Epidermal melanocyte (primary cell): ENCODE measurements at regions not wholly inside any gene's neighbourhood (a gene's known extent, or its start where the extent isn't known, plus 50 kb on each side); places are given as distances from the start of the nearest gene placed in this dataset.

Source experiments
- DNase-seq: peaks from one replicate; pipeline ENCODE4 v3.0.0; 2011; ENCODE audit warnings: low spot score; ENCODE audit not compliant: insufficient read length

DNA sequence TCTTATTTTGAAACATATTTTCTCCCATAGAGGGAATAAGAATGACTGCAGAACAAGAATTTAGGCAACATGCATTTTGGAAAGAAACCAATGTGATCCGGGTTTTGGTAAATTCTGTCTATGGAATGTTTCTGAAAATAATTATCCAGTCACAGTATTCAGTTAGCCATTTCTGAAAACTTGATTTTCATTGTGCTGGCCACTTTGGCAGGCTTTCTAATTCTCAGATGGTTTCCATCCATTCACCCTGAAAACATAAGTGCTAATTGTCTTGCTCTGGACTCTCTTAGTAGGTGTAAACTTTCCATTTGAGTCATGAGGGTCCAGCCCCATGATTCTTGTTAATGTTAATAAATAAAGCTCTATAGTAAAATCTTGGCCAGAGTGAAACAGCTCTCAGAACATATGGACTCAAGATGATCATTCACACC is 176.5 kb downstream of the RBM43 start:
- DNase-seq, result peak; percentile 52

DNA sequence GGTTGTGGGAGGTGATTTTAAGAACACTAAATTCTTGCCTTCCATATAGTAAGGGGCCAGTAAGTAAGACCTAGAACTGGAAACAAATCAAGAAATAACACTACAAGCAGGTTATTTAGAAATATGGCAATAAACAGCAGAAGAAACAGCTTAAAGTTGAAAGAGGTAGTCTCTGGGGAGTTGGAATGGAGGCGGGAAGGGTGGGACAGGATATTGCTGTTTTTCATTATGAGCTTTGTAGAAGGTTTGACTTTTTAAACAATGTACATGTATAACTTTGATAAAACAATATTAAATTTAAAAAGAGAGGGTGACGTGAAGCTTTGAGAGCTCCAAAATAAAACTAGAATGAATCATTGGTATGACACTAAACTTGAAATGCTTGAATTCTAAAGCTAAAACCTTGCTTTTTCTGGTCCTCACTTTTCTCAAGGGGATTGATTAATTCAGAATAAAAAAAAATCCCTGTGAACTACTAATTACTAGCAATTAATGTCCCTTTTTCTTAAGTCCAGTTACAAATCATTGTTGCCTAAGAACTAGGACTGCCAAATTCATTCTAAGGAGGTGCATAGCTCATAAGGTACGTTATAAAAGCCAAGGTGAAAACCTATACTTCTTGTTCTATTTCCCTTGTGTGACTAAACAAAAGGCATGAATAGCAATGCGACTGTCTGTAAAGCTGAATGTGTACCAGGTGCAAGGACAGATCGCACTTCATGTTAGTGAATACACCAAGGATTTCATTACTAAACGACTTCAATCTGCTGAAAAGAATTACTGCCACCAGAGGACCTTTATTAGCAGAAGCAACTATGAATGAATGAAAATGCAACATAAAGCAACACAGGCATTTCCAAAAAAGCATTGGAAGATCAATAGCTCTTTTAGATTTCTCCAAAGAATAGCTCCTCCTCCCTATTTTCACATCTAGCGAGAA is 177.5 kb downstream of the RBM43 start:
- no peak for DNase-seq

DNA sequence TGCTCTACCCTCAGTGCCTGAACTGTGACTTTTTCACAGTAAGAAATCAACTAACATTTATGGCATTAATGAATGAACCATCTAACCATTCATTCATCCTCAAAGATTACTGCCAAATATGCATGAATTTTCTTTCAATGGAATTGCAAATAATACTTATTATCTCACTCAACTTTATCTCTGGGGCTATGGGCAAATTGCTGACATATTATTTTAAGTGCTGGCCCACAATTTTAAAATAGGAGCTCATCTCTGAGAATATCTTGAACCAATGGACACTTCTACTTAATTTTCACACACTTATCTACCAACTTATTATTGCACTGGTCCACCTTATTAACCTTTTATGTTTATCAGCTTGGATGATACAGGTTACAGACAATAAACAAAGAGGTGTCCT is 182.8 kb downstream of the RBM43 start:
- DNase-seq, result no peak

DNA sequence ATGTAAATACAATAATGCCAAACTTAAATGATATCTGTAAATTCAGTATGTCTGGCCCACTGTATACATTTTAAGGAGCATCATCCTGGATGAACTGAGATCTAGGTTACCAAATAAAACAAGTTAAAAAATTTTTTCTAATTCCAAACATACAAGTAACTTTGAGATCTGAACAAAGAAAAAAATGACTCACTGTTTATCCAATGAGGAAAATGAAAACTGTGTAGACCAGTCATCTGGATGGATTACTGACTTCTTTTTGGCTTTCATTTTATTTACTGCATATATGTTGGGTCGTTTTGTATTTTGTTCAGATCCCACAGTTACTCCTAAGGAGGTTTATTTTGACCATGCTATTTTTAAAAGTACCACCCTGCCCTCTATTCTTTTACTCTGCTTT is 189.8 kb downstream of the RBM43 start:
- DNase-seq, result no peak

DNA sequence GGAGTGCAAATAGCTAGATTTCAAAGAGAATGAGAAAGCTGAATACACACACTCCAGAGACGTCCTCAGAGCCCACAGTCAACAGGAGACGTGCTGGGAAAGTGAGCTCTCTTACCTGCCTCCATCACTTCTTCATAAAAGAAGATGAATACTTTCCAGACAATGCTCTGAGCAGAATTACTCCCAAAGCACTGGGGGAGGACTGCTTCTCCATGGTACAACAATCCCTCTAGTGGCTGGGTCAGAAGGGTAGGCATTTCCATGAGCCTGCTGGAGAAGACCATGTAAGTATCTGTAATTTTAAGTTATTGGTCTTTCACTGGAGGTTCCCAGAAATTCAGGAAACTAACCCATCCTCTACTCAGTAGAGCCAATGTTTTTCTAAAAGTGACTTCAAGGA is 190.3 kb downstream of the RBM43 start:
- DNase-seq, result no peak

DNA sequence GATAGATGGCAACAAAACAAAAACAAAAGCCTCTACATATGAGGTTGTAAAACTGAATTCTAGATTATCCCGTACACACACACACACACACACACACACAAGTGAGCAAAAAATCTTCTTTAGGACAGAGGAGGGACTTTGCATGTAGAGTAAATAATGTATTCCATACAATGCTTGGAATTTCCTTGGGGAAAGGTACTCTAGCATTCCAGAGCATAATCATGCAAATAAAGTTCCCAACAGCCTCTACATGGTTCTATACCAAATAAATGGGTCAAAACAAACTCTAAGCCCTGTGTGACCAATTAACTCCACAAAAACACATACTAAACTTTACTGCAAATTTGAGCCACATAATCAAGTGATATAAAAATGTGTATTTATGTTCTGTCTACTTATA is 191.4 kb downstream of the RBM43 start:
- DNase-seq, result no peak

DNA sequence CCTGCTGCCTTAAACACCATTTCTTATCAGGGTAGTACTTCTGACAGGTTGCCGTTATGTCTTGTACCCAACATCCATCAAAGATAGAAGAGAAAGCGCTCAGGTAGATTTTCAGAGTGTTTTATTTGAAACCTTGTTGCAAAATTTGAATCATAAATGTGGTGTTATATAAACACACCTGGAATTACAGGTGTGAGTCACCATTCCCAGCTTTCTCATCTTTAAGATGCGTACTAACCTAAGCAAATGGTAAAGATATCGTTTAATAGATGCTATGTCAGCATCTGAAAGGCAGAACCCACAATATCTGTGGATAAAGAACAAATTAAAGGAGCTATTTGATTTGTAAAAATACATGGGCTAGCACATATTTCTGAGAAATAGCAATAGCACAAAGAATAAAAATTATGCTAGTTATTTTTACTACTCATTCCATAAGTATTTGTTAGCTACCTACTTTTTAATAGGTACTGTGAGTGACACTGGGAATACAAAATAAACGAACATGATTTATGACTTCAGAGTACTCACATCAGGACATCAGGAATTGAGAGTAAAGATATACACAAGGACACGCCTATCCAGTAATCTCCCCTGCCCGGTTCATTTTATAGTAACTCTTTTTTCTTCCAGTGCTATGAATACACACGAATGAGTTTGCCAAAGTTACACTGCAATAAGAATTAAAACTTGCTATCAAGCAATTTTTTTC is 193.8 kb downstream of the RBM43 start:
- DNase-seq, result no peak

DNA sequence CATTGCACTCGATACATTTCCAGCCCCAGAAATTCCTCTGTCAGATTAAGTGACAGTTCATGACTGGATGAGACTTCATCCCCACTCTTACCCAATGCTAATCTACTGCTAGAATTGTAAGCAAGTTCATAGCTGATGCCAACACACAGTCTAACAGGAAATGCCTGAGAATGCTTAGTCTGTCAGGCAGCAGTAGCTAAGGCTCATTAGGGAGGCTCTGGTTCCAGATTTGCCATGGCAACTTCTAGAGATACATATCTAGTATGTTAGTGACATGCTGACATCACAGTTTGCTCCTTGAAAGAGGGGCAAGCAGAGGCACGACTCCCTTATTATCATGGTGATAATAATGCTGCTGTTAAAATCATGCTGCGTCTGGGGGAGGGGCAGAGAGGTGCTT is 198.4 kb downstream of the RBM43 start:
- no peak for DNase-seq

DNA sequence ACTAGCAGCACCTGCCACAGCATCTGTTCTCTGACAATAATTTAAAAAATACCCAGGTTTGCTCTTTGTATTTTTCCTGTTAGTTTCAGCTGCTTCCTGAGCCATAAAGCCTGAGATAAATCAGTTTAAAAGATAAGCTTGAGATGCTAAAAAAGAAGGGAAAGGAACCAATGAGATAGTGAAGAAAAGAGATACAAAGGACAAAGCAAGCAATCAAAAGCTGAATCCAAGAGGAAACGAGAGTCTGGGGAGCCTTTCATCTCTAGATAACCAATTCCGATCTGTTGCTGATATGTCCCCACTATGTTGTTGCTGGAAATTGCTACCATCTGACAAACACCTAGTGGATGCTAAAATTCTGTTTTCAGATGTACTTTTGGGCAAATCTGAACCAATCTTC is 201.4 kb downstream of the RBM43 start:
- DNase-seq, result no peak

DNA sequence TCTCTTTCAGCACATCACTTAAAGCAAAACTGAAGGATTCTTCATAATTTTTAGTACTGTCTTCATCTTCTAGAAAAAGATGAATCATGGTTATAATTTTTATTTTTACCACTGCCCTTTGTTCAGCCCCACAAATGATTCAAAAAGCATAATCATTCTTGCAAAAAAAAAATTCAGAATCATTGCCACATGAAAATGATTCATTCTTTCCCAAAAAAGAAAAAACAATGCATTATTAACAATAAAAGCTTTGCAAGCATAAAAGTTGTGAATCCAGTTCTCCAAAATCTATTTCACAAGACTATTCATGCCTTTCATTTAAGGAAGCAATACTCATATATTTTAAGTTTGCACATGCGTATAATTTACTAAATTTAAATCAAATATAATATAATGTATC is 204.8 kb downstream of the RBM43 start:
- no peak for DNase-seq

DNA sequence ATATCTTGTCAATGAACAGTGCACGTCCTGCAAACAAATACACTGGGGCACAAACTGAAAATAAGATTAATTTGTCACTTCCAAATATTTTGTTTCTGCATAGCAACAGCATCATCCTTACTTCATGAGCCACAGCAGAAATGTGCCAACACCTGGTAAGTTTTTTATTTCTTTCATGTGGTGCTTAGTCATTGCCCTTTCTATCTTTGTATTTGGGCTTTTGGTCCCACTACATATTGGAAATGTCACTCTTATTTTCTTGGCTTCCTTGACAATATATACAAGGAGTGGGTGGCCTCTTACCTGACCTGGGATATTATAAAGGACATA is 208.0 kb downstream of the RBM43 start:
- no peak for DNase-seq

DNA sequence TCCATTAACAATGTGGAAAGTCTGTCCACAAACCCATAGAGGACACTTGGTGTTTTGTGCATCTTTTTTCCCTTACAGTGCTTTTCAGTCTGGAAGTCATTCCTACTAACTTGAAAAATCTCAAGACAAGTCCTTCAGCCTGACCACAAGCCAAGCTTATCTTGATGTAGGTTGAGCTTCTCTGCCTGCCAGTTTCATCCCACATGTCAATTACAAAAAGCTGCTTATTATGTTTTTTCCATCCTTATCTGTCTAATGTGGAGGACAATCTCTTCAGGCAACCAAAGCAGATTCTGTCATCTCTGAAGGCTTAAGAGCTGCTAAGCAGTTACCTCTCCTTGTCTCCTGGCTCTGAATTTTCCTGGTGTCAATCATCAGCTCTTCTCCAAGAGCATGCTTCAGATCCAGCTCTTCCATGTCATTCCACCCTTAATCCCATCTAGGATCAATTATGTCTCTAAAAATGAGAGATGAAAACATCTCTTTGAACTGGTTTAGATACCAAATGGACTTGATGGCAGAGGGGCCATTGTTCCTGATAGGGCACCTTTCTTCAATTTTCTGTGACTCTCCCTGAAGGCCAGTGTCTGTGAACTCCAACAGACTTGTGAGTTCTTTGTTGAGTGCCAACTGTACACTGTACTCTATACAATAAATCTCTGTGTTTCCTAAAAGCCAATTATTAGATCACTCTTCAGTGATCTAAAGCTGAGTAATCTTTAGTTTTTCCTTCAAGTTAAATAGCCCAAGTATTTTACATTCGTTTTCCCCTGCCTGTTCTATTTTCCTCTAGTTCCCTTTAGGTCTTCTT is 208.6 kb downstream of the RBM43 start:
- no peak for DNase-seq

DNA sequence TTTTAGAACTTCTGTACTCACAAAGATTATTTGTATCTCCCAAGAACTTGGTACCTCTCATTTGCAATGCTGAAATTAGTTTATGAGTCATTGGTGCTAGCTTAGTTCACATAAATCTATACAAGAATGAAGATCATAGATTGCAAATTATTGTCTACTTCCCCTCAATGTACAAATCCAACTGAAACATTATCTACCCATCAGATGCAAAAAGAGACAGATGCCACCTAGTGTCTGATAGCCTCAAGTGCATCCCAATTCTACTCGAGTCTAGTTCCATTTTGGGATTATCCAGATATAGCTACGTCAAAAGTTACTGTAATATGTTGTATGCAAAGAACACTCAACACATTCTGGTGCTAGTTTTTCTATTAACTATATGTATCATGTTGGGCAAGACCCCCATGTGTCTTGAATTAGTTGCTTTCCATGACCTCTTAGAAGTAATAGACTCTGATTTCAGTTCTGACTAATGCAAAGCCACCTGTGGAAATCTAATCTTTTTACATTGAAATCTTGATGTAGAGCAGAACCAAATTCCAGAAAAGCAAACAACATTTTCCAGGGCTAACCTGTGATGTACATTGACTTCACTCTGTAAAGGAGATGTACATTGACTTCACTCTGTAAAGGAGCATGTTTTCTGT is 210.0 kb downstream of the RBM43 start:
- peak; percentile 24 for DNase-seq

DNA sequence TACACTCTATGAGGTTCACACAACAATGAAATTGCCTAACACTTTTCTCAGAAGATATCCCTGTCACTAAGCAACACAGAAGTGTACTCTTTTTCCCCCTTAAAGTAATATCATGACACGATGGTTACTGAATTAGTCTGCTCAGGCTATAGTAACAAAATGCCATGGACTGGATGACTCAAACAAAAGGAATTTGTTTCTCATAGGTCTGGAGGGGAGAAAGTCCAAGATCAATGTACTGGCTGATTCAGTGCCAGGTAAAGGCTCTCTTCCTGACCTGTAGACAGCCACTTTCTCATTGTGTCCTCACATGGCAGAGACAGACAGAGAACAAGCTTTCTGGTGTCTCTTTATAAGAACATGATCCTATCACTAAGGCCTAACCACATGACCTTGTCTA is 211.9 kb downstream of the RBM43 start:
- DNase-seq, result no peak

DNA sequence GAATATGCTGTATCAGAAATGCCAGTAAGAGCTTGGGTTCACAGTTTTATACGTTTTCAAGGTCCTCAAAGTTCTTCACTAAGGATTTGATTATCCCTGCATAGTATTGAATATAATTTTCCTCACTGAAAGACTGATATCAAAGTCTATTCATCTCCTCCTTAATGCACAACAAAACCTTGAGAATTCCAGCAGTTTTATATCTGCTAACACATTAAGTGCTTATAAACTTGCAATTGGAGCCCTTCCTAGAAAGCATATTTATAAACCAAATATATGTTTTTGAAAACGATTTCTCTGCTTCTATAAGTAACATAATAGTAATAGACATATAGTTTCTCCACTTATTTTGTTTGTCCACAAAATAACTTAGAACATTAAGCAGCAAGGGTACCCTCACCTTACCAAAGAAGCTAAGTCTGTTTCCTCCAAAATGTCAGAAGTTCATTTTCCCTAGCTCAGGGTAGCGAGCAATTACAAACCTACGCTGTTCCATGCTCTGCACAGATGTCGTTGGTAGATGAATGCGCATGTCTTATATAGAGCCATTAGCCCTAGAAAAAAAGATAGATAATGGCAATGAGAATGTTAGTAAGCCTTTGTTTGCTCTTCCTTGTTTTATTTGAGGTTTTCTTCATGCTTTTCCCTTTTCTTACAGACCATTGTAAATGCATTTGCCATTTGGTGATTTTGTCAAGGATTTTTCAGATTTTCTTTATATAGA is 213.2 kb downstream of the RBM43 start:
- no peak for DNase-seq

DNA sequence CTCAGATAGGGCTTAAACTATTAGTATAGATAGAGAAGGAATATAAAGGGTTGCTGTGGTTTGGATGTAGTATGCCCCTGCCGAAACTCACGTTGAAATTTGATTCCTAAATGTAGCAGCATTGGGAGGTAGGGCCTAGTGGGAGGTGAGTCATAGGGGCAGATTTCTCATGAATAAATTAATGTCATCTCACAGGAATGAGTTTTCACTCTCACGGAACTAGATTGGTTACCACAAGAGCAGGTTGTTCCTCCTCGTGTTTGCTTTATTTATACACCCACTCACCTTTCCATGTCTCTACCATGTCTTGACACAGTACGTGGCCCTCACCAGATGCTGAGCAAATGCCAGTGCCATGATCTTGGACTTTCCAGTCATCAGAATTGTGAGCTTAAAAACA is 218.2 kb downstream of the RBM43 start:
- no peak for DNase-seq

DNA sequence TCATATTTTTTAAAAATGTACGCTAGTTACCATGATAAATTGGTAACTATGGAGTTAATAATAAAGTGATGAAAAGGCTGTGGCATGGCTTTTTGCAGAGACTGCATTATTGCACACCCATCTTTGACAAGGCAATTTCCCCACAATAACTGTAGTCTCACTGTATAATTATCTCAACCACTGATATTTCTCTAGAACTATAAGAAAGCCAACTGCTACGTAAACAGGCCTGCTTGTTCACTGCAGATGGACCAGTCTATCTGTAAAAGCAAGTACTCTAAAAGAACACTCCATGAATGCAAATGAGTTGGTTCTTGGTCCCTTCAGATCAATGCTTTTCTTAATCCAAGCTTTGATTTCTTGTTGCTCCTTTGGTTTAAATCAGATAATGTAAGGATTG is 218.7 kb downstream of the RBM43 start:
- DNase-seq, result no peak

DNA sequence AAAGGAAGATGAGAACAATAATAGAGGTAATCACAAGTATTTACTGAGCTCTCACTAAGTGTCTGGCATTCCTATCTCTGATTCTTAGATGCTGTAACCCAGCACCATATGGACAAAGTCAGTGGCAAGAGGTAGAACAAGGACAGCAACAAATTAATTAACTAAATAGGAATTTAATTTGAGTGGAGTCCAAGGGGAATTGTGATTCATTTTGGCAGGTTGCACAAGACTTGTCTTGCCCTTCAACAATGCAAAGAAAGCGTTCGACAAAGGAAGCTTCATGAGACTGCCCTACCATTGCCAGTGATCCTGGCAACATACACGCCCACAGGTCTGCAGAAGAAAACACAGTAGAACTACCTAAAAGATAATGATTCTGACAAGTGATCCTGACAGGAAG is 221.6 kb downstream of the RBM43 start:
- no peak for DNase-seq

DNA sequence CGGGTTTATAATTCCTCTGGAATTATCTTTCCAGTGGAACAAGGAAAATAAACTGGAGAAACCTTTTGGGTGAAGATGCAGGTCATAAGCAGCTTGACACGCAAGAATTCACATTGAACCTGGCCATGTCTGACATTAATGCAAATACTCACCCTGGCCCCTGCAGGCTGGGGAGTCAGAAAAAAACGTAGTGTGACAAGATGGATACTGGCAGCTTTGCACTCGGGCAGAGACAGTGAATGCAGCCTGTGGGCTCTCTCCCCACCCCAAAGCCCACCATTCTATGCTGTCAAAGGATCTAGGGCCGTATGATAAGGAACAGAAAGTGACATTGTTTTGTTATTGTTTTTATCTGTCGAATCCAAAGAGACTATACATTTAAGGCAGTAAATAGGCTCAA is 223.1 kb downstream of the RBM43 start:
- no peak for DNase-seq

DNA sequence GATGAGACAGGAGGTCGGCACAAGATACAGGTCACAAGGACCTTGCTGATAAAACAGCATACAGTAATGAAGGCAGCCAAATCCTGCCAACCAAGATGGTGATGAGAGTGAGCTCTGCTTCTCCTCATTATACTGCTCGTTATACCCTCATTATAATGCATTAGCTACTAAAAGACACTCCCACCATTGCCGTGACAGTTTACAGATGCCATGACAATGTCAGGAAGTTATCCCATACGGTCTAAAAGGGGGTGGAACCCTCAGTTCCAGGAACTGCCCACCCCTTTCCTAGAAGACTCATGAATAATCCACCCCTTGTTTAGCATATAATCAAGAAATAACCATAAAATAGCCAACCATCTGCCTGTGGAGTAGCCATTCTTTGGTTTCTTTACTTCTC is 224.2 kb downstream of the RBM43 start:
- no peak for DNase-seq
